ENCODE measurements at regions not wholly inside any gene's neighbourhood (a gene's known extent, or its start where the extent isn't known, plus 50 kb on each side); places are given as distances from the start of the nearest gene placed in this dataset.

DNA sequence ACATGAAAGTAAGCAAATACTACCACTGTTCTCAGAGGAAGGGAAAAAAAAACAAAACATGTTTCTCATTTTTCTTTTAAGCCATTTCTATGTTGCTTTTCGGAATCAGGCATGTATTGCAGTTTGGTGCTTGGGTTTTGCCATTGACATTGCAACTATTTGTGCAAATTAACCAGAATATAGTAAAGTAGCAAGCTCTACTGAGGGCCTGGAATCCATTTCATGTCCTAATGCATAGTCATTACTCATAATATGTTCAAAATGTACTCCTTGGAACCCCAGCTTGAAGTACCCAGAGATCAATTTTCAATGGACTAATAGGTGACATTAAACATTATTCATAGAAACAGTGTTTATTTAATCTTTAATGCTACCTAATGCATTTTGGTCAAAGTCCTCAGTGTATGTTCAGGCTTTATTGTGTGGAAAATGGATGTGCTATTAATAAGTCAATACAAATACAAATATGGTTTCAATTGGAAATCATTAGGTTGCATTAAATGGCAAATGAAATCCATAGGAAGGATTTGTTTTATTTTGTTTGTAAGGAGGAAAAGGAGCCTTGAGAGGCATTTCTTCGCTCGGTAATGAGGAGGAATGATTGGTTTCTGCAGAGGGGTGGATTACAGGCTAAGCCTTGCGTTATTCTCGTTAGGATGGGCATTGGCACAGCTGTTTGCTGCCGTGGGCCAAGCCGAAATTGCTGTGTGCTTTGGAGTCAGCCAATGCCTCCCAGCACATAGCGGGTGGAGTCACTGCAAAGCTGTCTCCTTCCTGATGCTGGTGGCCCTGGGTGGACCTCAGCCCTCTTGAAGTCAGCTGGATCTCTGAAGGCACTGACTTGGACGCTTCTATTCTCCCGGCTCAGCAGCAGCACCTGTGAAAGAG lies 56.4 kb downstream of the MYCN start:
- H3K36me3 ChIP-seq (ENCODE audit: insufficient read depth, low read length), result no peaks in the 10 kb centered on the region
- no peak overlapping the region for H3K27ac ChIP-seq (ENCODE audit: low read depth, low read length)
- no peak overlapping the region for H3K9ac ChIP-seq (ENCODE audit: low read length)
- H3K4me3 ChIP-seq (ENCODE audit: low read depth in 1 of 2, low read length in 2 of 2), result no peak overlapping the region
- H3K27me3 ChIP-seq (ENCODE audit: control insufficient read depth in 1 of 2, insufficient read depth in 2 of 2, low read length in 2 of 2), result no peaks in the 10 kb centered on the region
- H3K4me1 ChIP-seq (ENCODE audit: insufficient read depth, low read length), result no peaks in the 10 kb centered on the region
- H3K9me3 ChIP-seq (ENCODE audit: low read length), result no peaks in the 10 kb centered on the region
